NCI-H510A (cell line): ENCODE measurements at regions not wholly inside any gene's neighbourhood (a gene's known extent, or its start where the extent isn't known, plus 50 kb on each side); places are given as distances from the start of the nearest gene placed in this dataset.

Experiments
- DNase-seq: peaks from one replicate; lab custom pipeline; 2025; lab: John Stamatoyannopoulos, UW

DNA sequence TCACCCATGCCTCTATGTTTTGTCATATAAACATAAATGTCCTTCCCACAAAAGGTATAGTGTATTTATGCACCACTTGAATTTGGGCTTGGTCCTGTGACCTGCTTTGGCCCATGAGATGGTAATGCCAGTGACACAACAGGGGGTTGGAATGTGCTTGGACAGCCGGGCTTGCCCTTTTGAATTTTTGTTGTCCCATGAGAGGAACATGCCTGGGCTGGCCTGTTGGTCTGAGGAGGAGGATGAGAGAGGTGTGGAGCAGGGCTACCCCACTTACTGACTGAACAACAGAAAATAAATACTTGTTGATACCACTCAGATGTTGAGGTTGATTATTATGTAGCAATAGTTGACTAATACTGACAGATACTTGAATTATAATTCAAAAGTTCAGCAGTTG, 63.2 kb upstream of the TCF4 start:
- DNase-seq: no peak

DNA sequence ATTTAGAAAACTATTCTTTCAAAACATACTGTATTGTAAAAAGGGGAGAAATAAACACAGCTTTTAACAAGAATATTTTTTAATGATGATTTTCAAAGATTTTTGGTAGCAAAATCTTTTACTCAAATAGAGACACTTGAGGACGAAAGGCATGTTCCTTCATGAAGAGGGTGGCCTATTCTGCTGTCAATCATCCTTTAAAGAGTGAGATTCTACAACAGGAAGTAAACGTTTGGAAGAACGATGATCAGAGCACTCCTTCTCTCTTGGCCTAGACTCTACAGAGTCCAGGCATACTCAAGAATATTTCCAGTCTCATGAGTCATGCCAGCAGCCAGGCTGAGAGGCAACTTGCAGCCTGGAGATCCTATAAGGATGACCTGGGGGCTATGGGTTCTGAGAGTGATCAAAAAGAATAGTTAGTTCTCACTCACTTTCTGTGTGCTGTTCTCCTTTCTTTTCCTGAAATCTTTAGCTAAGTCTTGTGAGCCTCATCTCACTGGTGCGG, 62.4 kb upstream of the TCF4 start:
- DNase-seq: no peak

DNA sequence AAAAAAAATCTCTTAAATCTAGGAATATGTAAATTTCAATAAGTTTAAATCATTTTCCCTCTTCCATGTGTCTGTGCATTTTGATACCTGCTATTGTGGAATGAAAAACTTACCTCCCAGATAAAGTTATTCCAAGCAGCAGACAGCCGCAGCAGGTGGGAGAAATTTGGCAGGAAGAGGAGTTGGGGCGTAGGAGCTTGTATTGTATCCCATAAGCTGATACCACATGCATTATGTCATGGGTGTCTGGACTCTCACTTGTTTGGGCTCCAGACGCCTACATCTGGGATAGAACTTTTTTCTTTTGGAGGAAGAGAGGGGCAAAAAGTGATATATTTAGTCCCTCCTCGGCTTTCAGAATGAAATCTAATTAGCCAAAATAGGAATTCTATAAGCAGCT, 59.3 kb upstream of the TCF4 start:
- DNase-seq: no peak

DNA sequence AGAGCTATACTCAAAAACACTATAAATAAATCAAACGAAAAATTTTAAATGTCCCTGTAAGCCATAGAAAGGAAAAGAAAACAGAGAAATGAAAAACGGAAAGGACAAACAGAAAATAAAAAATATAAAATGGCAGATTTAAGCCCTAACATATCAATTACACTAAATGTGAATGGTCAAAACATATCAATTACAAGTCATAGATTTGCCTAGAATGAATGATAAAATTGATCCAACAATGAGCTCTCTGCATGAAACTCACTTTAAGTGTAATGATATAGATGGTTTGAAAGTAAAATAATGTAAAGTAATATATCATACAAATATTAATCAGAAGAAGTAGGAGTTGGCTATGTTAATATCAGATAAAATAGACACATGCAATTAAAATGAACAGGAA, 54.2 kb upstream of the TCF4 start:
- no peak for DNase-seq

DNA sequence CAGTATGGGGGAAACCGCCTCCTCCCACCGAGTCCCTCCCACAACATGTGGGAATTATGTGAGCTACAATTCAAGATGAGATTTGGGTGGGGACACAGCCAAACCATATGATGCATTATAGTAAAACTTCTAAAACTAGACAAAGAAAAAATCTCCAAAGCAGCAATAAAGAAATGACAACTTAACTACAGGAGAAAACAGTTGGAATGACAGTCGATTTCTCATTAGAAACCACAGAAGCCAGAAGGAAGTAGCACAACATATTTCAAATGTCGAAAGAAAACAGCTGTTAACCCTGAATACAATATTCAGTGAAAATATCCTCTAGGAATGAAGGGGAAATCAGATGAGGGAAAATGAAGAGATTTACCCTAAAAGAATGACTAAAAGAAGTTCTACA, 53.5 kb upstream of the TCF4 start:
- no peak for DNase-seq
